Activated CD4-positive, alpha-beta T cell treated with anti-CD3 and anti-CD28 coated beads, Interleukin-2, amount 50 U/mL, for 4 hours (primary cell): ENCODE measurements at regions not wholly inside any gene's neighbourhood (a gene's known extent, or its start where the extent isn't known, plus 50 kb on each side); places are given as distances from the start of the nearest gene placed in this dataset.
"Not testable (repeated sequence)": the region's sequence is repeated elsewhere in the genome, so short reads cannot be mapped to it uniquely, and the experiment has no call there.

Source experiments
- DNase-seq, 2 experiments: peaks; one replicate each; pipeline ENCODE4 v3.0.0-alpha.2; 2020

DNA sequence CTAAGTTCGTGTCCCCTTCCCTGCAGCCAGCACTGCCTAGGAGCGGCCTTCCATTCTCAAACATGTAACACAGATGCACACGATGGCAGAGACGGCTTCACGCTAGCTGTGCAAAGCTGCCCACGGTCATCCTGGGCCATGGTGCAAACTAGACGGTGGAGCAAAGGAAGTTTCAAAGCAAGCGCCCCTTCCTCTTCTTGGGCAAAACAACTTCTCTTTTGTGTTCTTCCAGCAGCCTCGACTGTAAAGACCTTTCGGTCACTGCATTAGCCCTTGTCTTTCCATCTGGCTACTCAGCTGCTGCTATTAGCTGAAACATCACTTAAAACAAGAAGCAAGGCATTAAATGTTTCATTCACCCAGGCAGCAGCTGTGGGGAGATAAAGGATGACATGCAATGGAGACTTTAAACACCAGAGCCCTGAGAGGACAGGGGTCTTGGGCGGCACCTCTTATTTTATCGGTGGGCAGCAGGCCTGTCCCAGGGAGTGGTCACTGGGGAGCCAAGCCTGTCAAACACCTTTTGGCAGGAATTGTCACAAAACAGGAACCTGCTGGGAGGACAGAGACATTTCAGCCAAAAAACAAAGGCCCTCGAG, 214.8 kb downstream of the KLF6 start:
- no peak for DNase-seq

DNA sequence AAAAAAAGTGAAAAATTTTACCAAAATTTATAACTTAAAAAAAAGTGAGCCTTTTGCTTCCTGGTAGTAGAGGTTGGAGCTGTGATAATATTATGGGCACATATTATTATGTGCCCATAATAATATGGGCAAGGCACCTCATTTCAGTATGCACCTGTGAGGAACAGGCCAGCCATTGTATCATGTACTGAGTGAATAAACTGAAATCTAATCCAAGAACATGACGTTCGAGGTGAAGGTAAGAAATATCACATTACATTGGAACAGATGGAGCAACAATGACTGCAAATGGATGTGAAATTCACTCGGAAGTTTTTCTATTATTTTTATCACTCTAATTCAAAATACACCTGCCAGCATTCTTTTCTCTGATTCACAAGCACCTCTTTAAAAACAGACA, 216.0 kb downstream of the KLF6 start:
- DNase-seq: no peak

DNA sequence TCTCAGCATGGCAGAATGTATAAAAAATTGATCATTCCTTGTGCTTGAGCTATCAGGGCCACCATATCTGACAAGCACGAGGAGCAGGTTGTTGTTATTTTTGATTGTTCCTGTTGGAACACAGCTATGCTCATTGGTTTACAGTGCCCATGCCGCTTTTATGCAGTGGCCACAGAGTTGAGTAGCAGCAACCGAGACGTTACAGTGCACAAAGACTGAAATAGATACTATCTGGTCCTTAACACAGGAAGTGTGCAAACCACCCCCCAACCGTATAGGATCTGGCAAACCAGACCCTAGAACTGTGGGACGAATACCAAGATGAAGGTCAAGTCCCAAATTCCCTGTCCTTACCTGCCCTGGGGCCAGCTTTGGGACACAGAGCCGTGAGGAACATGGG, 216.6 kb downstream of the KLF6 start:
- DNase-seq: no peak

DNA sequence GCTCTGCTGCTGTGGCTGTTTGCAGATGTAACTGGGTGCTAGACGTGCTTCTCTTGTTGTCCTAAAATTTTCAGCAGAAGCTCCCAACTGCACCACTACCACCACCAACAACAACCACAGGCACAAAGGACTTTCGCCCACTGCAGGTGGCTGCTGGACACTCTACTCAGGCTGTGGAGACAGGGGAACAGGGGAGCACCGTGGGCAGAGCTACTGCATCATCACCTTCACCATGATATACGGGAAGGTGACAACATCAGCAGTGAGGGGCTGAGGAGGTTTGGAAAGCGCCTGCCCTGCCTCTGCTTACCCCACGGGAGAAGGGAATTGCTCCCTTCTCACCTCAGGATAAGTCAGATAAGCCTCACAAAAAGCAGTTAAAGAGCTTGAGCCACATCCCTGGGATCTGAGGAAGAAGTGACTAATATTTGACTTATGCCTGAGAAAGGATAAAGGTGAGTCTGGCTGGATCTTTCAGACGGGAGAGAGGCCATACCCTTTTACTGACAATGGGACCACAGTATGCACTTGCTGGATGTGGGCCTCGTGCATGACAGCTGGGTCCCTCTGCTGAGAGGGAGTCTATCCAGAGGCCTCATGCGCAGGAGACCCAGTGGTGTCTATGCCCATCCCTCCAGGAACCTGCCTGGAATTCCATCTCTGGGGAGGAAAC, 217.6 kb downstream of the KLF6 start:
- no peak for DNase-seq

DNA sequence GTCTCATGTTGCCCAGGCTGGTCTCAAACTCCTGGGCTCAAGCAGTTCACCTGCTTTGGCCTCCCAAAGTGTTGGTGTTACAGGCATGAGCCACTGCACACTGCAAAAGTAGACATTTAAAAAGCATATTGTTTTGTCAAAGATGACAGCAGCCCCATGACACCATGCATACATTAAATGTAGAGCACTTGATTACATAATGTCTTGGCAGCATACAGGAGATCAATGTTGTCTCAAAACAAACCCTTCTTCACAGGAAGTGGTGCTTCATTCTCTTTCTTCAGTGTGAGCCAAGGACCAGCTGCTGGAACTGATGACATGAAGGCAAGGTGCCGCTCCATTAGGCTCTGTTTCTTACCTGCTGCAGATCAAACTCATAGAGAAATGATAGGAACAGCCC, 218.4 kb downstream of the KLF6 start:
- no peak for DNase-seq

DNA sequence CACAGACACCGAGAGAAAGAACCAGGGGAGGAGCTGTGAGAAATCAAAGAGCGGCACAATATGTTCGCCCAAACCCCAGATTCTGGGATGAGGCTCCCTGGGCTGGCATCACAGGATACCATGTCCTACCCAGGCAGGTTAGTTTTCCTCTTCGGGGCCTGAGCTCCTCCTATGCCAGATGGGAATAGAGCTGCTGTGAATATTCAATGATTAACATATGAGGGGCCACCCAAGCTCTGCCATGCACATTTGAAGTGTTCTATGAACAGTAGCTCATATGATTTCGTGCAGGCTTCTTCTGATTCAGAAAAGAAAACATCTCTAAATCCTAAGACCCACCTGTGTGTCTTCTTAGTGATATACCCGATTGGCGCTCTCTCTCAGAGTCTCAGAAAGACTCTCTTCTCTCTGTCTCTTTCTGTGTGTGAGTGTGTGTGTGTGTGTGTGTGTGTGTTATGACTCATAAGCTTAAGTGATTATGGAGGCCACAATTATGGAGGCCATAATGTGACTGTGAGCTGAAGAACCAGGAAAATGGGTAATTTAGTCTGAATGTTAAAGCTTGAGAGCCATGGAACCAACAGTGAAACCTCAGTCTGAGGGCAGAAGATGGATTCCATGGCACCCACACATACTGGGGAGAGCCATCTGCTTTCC, 220.5 kb downstream of the KLF6 start:
- DNase-seq: no peak

DNA sequence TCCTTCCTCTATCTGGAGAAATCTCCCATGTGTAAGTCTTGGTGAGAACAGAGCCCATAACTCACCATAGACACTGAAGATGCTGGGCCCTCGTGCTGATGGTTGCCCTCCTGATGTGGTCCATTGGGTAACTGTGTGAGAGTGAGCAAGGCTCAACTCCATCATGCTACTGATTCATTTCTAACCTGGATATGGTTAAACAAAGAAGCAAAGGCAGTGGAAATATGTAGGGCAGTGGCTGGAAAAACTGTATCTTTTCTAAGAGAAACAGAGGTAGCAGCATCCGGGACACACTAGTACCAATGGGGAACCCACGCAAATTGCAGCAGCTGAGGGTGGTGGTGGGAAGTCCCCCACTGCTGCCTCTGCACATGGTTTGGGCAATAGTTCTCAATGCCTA, 221.7 kb downstream of the KLF6 start:
- peak; percentile 16 to 28 for DNase-seq

DNA sequence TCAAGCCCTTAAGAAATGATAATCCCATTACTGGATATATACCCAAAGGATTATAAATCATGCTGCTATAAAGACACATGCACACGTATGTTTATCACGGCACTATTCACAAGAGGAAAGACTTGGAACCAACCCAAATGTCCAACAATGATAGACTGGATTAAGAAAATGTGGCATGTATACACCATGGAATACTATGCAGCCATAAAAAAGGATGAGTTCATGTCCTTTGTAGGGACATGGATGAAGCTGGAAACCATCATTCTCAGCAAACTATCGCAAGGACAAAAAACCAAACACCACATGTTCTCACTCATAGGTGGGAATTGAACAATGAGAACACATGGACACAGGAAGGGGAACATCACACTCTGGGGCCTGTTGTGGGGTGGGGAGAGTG, 224.4 kb downstream of the KLF6 start:
- DNase-seq: not testable (repeated sequence)

DNA sequence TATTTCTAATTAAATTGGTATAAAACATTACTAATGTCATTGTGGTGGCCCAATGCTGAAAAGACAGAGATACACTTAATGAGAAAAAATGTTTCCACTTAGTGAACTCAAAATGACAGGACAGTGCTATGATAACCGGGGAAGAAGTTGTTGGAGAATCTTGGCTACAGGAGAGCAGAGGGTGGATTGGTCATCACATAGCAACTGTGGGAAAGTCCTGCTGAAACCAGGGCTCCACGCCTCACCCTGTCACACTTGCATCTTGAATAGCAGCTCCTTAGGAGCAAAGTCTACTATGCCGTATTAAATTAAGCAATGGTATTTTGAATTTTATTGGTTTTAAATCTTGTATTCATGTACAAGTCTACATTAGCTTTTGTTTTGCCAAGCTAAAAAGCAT, 225.5 kb downstream of the KLF6 start:
- DNase-seq: no peak

DNA sequence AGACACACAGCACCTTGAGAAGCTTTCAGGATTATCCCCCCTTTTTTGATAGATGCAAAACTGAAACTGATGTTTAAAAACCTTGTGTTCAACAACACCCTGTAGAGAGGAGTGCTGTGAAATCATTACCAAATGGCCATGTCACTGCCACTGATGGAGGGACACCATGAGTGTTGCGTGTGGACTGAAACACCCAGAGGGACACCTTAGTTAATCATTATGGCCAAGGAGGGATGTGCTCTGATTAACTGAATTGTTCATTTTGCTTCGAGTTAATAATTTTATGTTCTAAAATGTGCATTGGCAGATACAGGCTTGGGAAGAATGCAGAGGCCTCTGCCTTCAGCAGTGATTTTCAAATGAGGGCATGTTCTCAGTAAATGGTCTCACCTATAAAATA, 226.0 kb downstream of the KLF6 start:
- DNase-seq: no peak

DNA sequence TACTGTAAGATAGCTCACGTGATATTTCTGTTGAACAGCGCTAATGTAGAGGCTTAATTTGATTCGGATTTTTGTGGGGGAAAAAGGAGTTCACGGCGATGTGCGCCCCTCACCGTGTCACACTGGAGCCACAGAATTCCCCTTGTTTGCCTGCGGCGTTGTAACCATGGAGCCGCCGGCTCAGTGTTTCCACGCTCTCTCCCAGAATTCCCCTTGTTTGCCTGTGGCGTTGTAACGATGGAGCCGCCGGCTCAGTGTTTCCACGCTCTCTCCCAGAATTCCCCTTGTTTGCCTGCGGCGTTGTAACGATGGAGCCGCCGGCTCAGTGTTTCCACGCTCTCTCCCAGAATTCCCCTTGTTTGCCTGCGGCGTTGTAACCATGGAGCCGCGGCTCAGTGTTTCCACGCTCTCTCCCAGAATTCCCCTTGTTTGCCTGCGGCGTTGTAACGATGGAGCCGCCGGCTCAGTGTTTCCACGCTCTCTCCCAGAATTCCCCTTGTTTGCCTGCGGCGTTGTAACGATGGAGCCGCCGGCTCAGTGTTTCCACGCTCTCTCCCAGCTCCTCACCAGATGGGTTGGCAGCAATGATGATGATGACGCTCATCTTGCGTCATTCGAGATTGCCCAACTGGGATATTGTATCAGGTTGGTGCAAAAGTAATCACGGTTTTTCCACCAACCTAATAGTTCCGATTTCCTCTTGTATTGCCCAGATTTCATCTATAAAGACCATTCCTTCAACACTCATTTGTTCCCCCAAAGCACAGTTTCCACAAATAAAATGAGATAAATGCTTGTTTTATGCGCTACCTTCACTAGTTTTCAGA, 228.6 kb downstream of the KLF6 start:
- DNase-seq: not testable (repeated sequence)

DNA sequence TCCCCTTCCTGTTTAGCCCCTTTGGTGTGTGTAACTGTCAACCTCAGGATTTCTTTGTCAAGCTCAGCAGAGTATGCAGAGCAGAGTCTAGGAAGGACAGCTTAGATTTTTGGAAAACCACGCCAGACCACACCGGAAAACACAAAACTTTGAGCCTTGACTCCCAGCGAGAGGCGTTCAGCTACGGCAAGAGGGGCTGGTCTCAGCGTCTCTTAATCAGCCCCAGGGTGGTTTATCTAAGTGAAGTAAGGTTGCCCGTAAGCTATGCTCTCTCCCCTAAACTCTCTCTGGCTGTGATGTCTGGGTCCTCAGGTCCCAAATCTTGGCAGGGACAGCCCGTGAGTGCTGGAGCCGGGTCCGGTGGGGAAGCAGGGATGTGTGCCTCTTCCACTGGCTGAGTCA, 230.9 kb downstream of the KLF6 start:
- no peak for DNase-seq

DNA sequence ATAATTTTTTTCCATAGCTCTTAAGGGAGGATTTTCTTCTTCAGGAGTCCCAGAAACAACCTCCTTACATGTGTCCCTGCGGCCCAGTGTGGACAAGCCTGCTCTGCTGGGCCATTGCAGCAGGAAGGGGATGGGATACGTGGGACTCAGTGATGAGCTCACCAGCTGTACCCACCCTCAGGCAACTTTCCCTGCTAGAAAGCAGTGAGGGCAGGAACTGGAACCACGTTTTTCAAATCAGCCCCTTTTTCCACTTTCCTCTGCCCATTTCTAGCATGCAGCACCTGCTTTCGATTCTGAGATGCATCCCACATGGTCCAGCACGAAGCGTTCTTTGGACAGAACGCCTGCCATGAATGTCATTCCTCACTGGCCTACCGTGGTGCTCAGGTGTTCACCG, 232.7 kb downstream of the KLF6 start:
- no peak for DNase-seq

DNA sequence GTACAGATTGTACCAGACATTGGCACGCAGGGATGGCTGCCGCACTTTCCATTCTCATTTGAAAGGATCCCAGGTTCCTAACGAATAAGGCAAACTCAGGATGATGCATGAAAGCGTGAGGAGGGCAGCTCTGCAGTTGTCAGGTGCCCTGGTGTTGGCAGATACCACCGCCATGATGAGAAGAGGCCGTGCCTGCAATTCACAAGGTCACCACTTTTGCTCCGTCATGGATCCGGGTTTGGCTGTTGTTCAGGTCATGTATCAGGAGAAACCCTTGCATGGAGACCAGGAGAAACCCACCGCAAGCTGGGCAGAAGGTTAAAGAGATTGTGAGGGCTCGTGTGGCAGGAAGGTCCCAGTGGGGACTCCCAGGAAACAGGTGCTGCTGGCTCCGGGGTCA, 233.2 kb downstream of the KLF6 start:
- no peak for DNase-seq

DNA sequence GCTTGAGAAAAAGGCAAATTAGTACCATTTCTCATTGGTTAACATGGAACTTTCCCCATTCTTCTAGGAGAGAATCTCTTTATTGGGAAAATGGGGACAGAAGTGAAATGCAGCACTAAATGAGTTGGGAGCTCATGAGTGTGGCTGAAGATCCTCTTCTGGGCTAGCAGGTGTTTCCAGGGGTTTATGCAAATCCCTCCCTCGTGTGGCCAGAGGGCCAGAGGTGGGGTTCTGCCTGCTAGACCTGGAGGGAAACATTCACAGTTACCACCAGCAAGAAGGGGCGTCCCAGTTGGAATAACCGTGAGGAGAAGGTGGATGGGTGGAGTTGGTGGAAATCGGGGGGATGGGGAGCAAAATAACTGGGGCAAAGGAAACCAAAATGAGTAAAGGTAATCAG, 235.9 kb downstream of the KLF6 start:
- no peak for DNase-seq

DNA sequence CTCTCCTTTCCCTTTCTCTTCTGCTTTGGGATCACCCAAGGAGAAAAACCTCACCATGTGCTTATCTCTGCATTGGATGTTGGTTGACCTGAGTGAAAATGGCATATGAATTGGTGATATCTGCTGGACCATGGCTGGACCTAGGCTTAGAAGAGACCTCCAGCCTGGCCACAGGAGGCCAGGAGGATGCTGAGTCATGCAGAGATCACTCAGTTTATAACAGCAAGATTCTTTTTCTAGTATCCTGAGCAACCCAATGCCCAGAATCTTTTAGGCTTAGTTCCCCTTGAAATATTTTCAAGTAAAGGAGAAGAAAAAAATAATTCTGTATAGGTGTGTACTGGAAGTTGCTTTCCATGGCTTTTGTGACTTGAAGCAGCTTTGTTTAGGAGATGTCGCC, 236.3 kb downstream of the KLF6 start:
- no peak for DNase-seq

DNA sequence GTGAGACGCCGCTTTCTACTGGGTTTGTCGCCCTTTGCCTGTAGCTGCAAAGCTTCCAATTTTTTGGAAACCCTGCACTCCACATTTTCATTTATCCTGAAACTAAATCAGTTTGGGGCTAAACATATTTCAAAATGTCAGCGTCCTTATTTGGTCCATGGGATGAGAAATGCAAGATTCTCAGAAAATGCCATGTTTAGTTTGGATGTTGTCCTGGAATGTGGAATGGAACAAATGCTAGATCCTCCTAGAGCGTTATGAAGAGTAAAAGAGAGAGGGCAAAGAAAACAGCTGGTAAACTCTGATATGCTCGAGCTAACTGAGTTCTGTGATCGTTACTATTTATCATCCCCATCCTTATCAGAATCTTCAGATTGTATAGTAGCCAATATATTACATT, 236.9 kb downstream of the KLF6 start:
- no peak for DNase-seq

DNA sequence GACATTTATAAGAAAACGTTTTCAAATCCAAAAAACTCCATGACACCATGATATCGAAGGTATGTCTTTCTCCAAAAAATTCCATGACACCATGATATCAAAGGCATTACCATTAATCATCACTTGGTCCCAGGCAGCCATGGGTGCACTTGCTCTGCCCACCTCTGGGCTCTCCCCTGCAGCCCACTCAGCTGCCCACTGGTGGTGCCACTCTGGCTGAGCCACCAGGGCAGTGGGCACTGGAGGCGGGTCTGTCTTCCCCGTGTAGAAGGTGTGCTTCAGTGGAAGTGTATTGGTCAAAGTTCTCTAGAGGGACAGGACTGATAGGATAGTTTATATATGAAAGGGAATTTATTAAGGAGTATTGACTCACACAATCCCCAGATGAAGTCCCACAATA, 240.4 kb downstream of the KLF6 start:
- no peak for DNase-seq

DNA sequence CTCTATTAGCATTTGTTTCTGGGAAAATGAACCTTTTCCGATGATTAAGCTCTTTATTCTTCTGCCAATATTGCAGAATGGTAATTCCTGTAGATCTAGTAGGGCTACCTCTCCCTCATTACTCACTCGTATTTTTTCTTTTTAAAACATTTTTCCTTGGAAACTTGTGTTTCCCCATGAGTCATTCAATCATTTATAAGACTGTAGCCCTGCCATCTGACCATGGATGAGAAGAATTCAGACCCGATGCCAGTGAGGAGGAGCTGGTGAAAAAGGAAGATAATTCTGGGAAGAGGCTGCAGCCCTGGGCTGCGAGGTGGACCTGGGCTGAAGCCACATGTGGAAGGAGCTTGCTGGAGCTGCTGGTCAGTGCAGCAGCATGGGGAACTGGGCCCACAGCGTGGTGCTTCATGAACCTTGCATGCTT, 242.8 kb downstream of the KLF6 start:
- DNase-seq: no peak

DNA sequence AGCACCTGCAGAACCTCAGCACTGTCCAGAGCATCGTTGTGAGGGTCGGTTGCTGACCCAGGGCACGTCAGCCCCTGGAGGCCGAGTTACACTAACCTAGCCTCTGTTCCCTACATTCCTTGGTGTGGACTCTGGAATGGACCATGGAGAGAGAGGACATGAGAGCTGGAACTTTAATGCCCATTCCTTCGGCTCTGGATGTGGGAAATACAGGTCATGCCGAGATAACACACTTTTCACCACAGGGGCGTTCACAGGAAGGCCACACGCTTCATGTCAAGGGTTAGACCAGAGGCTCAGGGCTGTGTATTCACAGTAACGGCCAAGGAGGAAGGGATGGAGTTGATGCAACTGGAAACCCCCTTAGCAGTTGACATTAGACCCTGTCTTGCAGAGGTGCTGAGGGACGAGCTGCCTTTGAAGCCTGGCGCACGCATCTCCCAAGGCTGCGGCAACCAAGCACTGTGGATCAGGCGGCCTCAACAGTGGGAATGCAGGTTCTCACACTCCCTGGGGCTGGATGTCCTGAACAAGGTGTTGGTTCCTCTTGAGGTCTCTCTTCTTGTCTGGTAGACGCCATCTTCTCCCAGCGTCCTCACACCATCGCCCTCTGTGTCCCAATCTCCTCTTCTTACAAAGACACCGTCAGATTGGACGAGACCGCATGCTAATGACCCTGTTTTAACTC, 245.2 kb downstream of the KLF6 start:
- no peak for DNase-seq

DNA sequence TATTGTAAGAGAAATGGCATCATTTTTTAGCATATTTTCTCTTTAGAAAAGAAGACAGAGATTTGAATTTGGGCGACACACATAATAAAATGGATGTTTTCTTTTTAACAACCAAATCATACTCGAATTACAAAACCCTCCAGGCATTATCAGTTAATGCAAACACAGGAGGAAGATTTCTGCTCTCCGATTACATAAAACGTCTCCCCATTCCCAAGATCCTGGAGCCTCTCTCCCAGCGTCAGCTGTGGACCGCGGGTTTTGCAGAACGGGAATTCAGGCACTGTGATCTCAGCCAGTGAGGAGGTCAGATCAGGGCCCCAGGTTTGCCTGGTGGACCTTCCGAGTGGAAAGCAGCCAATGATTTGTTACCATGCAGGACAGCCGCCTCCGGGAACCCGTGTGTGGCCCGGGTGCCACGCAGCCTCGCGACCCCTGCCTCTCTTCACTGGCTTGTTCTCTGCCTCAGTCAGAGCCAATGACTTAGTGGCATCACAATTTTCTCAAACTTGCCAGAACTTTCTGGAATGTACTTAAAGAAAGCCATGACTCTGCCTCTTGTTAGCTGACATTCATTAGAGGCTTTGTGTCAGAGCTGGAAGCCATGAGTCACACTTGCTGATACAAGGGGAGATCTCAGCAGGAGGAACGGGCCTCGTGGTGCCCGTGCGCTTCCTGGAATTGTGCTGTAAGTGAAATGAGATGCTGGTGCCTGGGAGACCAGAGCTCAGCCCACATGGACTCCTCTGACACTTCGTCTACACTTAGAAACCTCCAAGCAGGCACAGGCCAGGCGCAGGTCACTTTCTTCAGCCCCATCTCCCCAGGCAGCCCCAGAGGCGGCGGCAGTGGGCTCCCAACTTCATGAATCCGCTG, 246.1 kb downstream of the KLF6 start:
- peak in 1 of 2 experiments; percentile 12 for DNase-seq

DNA sequence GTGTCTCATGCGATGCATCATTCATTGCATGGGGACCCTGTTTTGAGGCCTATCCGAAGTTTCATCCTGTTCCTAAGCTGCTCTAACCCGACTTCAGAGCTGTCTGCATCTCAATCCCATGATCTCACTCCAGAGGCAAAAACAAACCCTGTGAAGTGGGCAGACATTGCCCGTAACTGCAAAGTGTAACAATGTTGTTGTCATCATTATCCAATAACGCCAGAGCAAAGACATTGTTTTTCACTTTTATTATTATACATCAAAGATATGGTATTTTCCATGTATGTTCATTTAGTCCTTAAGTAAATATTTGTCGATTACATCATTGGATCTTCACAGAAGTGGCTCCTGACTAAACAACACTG, 246.7 kb downstream of the KLF6 start:
- no peak for DNase-seq
